ENCODE measurements at regions not wholly inside any gene's neighbourhood (a gene's known extent, or its start where the extent isn't known, plus 50 kb on each side); places are given as distances from the start of the nearest gene placed in this dataset.

DNA sequence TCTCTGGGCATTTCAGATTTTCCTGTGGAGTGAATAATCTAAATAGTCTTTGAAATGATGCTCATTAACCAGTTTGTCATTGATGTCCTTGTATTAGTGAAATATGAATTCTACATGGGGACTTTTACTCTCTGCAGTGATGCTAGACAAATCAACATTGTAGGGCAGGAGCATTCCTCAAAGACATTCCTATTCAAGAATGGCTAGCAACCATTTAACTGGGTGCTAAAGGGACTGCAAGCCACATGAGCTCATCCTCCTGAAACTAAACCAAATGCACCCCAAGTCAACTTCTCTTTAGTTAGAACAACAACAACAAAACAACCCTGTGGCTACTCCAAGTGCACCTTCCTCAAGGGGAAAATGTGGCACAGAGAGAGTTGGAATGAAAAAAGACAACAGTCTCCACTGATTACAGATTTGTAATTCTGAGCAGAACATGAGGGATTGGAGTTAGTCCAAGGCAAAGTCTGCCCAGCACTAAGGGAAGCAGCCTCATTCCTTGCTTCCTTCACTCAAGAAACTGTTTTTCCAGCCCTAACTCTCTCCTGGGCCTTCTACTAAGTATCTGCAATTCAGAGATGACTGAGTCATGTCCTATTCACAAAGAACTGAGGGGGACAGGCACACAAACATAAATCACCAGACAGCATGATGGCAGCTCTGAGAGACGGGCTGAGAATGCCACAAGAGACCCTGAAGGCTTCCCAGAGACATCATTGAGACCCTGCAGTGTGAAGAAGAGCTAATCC lies 82.0 kb upstream of the WWC1 start:
- no peak for DNase-seq

DNA sequence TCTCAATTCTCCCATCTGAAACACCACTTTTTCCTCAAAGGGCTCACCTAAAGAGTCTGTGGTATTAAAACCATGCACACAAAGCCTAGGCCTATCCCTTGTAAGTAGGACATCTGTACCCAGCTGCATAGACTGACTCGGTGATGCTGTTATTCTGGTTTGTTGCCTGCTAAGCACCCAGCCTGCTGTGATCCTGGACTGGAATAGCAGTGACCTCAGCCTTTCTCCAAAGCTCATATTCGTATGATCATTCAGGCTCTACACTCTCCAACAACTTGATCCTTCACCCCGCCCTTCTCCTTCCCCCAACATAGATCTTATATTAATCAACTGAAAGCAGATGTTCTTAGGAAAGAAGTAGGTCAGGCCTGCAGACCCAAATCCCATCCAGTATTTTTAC lies 81.4 kb upstream of the WWC1 start:
- no peak for DNase-seq

DNA sequence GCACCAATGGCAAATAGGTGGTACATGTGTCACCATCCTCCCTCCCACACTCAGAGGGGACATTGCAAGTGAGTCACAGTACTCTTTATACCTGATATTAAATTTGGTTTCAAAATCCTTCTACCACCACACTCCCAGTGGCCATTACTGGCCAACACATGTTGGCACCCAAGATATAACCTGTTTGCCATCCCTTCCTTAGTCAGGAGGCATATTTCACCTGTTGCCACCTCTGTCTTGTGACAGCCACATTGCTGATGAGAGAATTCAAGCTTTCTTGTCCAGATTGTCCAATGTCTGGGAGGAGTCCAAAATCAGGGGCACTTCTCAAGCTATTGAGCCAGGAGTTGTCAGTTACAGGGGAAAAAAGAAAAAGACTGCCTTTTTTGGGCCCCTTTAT lies 80.2 kb upstream of the WWC1 start:
- DNase-seq, result no peak

GRCh38 chr5:168211936-168212335 lies 79.5 kb upstream of the WWC1 start:
- DNase-seq, result no peak

DNA sequence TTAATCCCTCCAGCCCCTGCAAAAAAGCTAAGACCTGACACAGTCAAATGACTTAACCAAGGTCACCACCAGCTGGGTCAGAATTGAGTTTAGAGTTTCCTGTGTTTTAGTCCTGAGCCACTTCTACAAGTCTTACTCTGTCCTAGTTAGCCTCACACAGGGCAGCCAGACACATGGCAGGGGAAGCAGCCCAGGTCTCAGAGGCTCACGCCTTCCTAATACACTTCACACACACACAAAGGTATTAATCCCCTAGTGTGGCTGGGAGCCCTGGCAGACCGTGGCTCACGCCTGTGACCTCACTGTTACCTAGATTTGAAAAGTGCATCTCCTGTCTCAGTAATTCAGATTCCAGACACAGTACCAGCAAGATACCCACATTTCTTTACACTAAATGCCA lies 77.4 kb upstream of the WWC1 start:
- DNase-seq, result no peak

DNA sequence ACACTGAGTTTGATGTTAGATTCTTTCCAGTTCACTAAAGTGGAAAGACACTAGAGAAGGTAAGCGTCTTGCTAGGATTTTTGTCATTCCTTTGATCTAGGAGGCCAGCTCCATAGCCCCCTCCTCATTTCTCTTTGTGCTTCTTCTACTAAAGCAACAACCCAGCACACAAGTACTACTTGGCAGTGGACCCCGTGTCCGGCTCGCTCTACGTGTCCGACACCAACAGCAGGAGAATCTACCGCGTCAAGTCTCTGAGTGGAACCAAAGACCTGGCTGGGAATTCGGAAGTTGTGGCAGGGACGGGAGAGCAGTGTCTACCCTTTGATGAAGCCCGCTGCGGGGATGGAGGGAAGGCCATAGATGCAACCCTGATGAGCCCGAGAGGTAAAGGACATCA lies 76.6 kb upstream of the WWC1 start:
- no peak for DNase-seq

DNA sequence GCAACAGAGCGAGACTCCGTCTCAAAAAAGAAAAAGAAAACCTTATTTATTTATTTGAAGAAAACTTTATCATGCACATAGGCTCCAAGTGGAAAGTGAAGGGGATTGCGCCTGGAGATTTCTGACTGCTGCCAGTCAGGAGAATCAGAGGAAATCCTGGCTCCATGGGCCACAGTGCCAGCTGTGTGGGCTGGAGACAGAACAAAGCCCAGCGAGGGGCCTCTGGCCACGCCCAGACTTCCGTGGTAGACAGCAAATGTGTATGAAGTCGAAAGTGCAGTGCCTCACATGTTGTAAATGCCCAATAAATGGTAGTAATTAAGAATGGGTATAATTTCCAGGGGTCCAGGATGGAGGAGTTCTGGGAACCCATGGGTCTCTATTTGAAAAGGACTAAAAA lies 75.8 kb upstream of the WWC1 start:
- no peak for DNase-seq

GRCh38 chr5:168216989-168217388 lies 74.5 kb upstream of the WWC1 start:
- DNase-seq, result no peak

- DNase-seq, result no peak
These were observed 73.9 kb upstream of the WWC1 start for GRCh38 chr5:168217497-168217896.

- DNase-seq, result no peak
These were observed 72.7 kb upstream of the WWC1 start for GRCh38 chr5:168218746-168219145.

DNA sequence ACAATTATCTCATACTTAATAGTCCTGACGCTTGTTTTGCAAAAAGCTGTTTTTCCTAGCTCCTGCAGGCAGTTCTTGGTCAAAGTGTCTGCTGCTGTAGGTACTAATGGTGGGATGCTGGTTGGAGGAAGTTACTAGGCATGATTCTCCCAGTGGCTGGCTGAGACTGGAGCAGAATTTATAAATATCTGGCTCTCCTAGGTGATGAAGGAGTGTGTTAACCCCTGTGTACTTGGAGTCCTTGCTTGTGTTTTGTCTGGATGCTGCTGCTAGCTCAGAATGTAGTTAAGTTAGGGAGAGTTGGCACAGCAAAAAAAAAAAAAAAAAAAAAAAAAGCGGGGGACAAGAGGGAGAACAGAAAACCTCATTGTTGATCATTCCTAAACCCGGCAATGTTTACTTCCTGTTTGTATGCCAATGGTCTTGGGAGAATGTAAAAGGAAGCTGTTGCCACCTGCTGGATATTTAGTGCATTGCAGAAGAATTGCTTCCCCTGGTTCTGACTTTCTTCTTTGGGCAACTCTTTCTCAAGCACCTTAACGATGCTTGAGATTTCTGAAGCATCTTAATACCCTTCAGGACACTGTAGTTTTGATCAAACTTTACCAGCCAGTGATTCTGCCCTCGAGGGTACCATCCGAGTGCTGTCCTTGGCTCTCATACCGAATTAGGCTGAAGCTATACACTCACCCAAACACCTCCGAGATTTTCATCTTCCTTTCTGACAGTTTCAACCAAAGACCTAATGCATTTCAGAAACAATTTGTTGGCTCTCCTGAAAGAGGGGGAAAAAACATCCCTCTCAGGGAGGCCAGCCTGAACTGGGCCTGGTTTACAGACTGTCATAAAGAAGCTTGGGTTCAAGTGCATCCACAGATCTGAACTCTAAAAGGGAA lies 71.7 kb upstream of the WWC1 start:
- peak; percentile 42 for DNase-seq

GRCh38 chr5:168224085-168224484 lies 67.4 kb upstream of the WWC1 start:
- DNase-seq, result no peak

DNA sequence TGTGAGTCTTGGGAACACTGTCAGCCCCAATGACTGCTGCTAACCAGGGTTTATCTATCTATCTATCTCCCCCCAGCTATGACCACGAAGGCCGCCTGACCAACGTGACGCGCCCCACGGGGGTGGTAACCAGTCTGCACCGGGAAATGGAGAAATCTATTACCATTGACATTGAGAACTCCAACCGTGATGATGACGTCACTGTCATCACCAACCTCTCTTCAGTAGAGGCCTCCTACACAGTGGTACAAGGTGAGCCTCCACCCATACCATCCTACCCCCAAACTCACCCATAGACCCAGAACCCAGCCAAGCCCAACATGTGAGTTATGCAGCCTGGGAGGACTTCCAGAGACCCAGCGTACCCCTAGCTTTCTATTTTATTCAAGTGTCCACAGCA lies 65.4 kb upstream of the WWC1 start:
- DNase-seq, result no peak

DNA sequence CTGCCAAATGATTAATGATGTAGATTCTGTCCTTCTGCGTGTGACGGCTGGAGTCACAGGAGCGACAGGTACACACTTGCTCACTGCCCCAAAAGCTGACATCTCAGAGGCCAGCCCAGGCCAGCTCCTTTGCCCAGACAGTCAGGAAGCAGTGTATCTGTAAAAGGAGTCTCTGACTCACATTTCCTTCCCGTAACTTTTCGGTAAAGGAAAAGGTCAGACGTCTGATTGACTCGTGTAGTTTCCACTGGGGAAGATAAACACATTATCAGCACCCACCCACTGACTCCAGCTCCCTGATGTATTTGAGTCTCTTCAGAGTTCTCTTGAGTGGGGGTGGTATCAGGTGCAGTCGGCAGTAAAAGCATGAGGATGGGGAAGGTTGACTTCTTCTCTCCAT lies 64.4 kb upstream of the WWC1 start:
- DNase-seq, result no peak

- no peak for DNase-seq
These were observed 63.4 kb upstream of the WWC1 start for GRCh38 chr5:168227973-168228615.

GRCh38 chr5:168228668-168229067 lies 62.8 kb upstream of the WWC1 start:
- DNase-seq, result no peak

DNA sequence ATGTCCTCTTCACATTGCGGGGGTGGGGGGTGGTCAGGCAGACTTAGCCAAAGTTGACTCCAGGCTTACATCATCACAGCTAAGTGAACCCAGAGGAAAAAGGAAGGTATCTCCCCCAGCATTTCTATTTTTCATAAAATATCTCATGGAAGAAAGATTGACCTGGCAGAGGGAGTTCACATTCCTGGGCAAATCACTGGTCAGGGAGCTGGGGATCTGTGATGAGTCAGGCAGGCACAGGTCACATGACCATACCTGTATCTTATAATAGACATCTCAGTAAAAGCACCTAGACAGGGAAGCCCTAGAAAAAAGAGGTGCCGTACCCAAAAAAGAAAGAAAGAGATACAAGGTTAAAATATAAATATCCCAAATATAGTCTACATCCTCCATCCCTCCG lies 57.3 kb upstream of the WWC1 start:
- DNase-seq, result no peak

DNA sequence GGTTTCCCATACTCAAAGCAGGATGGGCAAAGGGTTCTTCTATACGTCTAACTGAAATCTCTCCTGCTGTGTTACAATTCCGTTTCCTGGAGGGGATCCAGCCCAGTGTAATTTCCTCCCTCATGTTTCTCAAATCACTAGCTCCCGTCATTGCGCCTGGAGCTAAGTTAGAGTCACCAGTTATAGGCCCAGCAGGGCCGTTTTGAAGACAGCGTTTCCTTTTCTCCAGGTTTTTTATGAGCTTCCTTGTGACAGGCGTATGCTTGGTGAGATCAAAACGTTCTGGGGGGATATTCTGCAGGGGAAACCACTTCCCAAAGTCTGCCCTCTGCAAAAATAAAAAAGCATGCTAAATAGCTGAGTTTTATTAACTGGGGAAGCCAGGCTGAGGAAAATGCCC lies 53.0 kb upstream of the WWC1 start:
- DNase-seq, result no peak

DNA sequence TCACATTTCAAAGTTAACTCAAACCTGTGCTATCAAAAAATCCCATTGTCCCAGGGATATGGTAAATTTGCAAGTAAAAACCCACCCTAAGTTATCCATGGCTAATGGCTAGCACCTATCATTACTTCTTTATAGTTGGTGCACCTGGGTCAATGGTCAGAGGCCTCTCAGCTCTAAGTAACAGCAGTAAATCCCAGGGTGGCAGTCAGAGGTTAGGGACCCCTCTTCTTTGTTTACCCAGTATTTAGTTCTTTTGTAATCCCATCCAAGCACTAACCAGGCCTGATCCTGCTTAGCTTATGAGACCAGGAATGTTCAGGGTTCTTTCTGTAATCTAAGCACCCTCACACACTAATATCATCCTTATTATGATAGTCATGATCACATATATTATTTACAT lies 52.1 kb upstream of the WWC1 start:
- DNase-seq, result no peak
